GM21390 (cell line): ENCODE measurements at regions not wholly inside any gene's neighbourhood (a gene's known extent, or its start where the extent isn't known, plus 50 kb on each side); places are given as distances from the start of the nearest gene placed in this dataset.
"Not testable (repeated sequence)": the region's sequence is repeated elsewhere in the genome, so short reads cannot be mapped to it uniquely, and the experiment has no call there.

Experiments used
- ATAC-seq: cut with Tn5 transposase; IDR thresholded peaks from one replicate; pipeline ENCODE4 v1.9.1; 2021; ENCODE audit not compliant: unreplicated experiment

- no peak for ATAC-seq
These were observed 62.0 kb downstream of the CAVIN4 start for GRCh38 chr9:100639854-100640253.

GRCh38 chr9:100640447-100641050, 62.7 kb downstream of the CAVIN4 start:
- no peak for ATAC-seq

GRCh38 chr9:100641166-100641565, 63.3 kb downstream of the CAVIN4 start:
- ATAC-seq: no peak

GRCh38 chr9:100652850-100653249, 75.0 kb downstream of the CAVIN4 start:
- no peak for ATAC-seq

- ATAC-seq: no peak
These were observed 75.9 kb downstream of the CAVIN4 start for GRCh38 chr9:100653643-100654334.

- ATAC-seq: not testable (repeated sequence)
These were observed 79.0 kb downstream of the CAVIN4 start for GRCh38 chr9:100656851-100657250.

- ATAC-seq: no peak
These were observed 83.8 kb downstream of the CAVIN4 start for GRCh38 chr9:100661668-100662067.

GRCh38 chr9:100662122-100662521, 84.2 kb downstream of the CAVIN4 start:
- ATAC-seq: no peak

- ATAC-seq: no peak
These were observed 89.6 kb downstream of the CAVIN4 start for GRCh38 chr9:100667448-100667847.

GRCh38 chr9:100668024-100668423, 90.1 kb downstream of the CAVIN4 start:
- no peak for ATAC-seq

- ATAC-seq: no peak
These were observed 92.1 kb downstream of the CAVIN4 start for GRCh38 chr9:100669968-100670367.

- ATAC-seq: peak; percentile 84
These were observed 92.8 kb downstream of the CAVIN4 start for GRCh38 chr9:100670719-100671118.

GRCh38 chr9:100671898-100672297, 94.0 kb downstream of the CAVIN4 start:
- no peak for ATAC-seq

- no peak for ATAC-seq
These were observed 95.4 kb downstream of the CAVIN4 start for GRCh38 chr9:100673249-100673648.

GRCh38 chr9:100674419-100675122, 96.7 kb downstream of the CAVIN4 start:
- no peak for ATAC-seq

- no peak for ATAC-seq
These were observed 102.0 kb downstream of the CAVIN4 start for GRCh38 chr9:100679834-100680233.

- no peak for ATAC-seq
These were observed 108.5 kb downstream of the CAVIN4 start for GRCh38 chr9:100686420-100686819.

GRCh38 chr9:100689635-100690034, 111.8 kb downstream of the CAVIN4 start:
- peak; percentile 69 for ATAC-seq

GRCh38 chr9:100690438-100690837, 112.6 kb downstream of the CAVIN4 start:
- no peak for ATAC-seq

- no peak for ATAC-seq
These were observed 119.5 kb downstream of the CAVIN4 start for GRCh38 chr9:100697339-100697738.

GRCh38 chr9:100698945-100699344, 121.1 kb downstream of the CAVIN4 start:
- ATAC-seq: no peak

GRCh38 chr9:100699668-100700067, 121.8 kb downstream of the CAVIN4 start:
- ATAC-seq: no peak
